ENCODE measurements at regions not wholly inside any gene's neighbourhood (a gene's known extent, or its start where the extent isn't known, plus 50 kb on each side); places are given as distances from the start of the nearest gene placed in this dataset.

GRCh38 chr4:170776983-170777382 lies 687.2 kb upstream of the AADAT start:
- TF ChIP-seq CTCF (IDR thresholded peaks at IDR 0.05; ENCODE audit: low read length) (no peak), EZH2 (optimal IDR thresholded peaks at IDR 0.05; ENCODE audit: low read depth, low read length) (no peak), EZH2phosphoT487 (IDR thresholded peaks at IDR 0.05; ENCODE audit: low read length) (no peak)
